ENCODE measurements at regions not wholly inside any gene's neighbourhood (a gene's known extent, or its start where the extent isn't known, plus 50 kb on each side); places are given as distances from the start of the nearest gene placed in this dataset.

DNA sequence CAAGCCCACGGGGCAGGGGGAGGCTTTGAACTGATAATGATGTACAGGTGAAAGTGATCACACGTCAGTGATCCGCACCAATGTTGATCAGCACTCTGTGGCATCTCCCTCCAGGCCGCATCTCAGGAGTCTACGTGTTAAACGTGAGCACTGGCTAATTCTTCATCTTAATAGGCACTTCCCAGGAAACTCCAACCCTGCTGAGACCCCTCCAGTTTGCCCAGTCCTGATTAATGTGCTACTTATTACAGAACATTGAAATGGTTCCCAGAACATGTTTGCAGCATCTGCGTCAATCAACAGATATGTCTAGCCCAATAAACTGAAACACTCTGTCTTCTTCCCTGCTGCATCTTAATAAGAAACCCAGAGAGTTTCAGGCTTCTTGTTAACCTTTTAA is 298.4 kb downstream of the DEPDC1B start:
- no peak for DNase-seq
- no peaks in the 10 kb centered on the region for H3K27me3 ChIP-seq
- no peak overlapping the region for H3K27ac ChIP-seq
- H3K36me3 ChIP-seq: no peaks in the 10 kb centered on the region
- no peaks in the 10 kb centered on the region for H3K9me3 ChIP-seq
- WGBS, 3 donors: 57 to 60% (median 57%) methylated on average over 7 of the region's 7 CpGs
- H3K4me3 ChIP-seq: no peak overlapping the region
- H3K4me1 ChIP-seq (ENCODE audit: insufficient read depth): no peaks in the 10 kb centered on the region
- TF ChIP-seq POLR2A (IDR thresholded peaks at IDR 0.05) (no peak), EP300 (IDR thresholded peaks at IDR 0.05) (no peak)
- TF ChIP-seq, protein P1, sequence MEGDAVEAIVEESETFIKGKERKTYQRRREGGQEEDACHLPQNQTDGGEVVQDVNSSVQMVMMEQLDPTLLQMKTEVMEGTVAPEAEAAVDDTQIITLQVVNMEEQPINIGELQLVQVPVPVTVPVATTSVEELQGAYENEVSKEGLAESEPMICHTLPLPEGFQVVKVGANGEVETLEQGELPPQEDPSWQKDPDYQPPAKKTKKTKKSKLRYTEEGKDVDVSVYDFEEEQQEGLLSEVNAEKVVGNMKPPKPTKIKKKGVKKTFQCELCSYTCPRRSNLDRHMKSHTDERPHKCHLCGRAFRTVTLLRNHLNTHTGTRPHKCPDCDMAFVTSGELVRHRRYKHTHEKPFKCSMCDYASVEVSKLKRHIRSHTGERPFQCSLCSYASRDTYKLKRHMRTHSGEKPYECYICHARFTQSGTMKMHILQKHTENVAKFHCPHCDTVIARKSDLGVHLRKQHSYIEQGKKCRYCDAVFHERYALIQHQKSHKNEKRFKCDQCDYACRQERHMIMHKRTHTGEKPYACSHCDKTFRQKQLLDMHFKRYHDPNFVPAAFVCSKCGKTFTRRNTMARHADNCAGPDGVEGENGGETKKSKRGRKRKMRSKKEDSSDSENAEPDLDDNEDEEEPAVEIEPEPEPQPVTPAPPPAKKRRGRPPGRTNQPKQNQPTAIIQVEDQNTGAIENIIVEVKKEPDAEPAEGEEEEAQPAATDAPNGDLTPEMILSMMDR (IDR thresholded peaks at IDR 0.05): no peak
- intact Hi-C loops (cut with DNase I): no loop called here

DNA sequence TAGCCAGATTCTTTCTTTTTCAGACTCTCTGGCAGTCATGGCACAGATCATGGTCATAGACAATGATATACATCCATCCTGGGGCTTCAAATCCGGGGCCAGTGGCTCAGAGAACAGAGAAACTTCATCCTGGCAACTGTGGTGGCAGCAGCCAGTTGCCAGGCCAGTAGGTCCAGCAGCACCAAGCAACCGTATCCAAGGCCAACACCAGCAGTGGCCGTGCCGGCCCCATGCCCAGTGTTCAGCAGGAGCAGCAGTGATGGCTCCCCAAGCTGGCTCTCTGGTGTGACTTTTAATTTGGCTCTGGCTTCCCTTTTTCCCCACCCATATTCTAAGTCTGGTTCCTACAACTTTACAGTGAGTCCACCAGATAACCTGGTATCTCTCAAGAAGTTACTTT is 300.5 kb downstream of the DEPDC1B start:
- Histone ChIP-seq H3K4me3 (no peak overlapping the region), H3K27me3 (no peaks in the 10 kb centered on the region), H3K36me3 (no peaks in the 10 kb centered on the region), H3K9me3 (no peaks in the 10 kb centered on the region), H3K27ac (no peak overlapping the region), H3K4me1 (ENCODE audit: insufficient read depth) (no peaks in the 10 kb centered on the region)
- TF ChIP-seq, protein P1 (IDR thresholded peaks at IDR 0.05): no peak
- TF ChIP-seq EP300 (IDR thresholded peaks at IDR 0.05) (no peak), POLR2A (IDR thresholded peaks at IDR 0.05) (no peak)
- WGBS, 3 donors: 84 to 90% (median 88%) methylated on average over 4 of the region's 4 CpGs
- intact Hi-C loops (cut with DNase I): no loop called here
- DNase-seq: no peak

DNA sequence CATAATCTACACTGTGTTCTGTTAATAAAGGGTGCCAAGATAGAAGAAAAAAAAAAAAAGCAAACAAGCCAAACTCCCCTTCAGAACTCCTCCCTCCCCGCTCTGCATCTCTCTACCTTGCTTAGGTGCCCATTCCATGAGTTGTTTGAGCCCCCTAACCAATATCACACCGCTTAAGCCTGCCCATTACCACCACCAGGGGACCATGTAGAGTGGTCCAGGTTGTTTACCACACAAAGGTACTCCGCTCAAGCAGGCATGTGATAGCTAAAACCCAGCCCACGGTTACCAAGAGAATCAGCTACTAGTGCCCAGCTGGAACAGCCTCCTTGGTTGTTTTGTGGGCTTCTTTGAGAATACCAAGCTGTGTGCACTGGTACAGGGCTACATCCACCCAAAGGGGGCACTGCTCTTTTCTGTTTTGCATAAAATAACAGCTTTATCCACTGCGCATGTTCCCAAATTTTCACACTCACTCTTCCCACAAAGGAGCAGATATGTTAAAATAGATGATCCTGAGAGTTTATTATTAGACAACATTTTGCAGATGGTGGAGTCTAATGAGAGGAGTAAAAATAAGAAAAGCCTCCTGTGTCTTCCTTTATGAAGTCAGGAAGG is 304.1 kb downstream of the DEPDC1B start:
- 67 to 88% (median 81%) methylated on average over 5 of the region's 5 CpGs for WGBS, 3 donors
- no peaks in the 10 kb centered on the region for H3K9me3 ChIP-seq
- H3K36me3 ChIP-seq: no peaks in the 10 kb centered on the region
- DNase-seq: no peak
- H3K27me3 ChIP-seq: no peaks in the 10 kb centered on the region
- no peak overlapping the region for H3K27ac ChIP-seq
- intact Hi-C loops (cut with DNase I): no loop called here
- H3K4me3 ChIP-seq: no peak overlapping the region
- no peaks in the 10 kb centered on the region for H3K4me1 ChIP-seq (ENCODE audit: insufficient read depth)
- TF ChIP-seq POLR2A (IDR thresholded peaks at IDR 0.05) (no peak), EP300 (IDR thresholded peaks at IDR 0.05) (no peak)
- TF ChIP-seq, protein P1 (IDR thresholded peaks at IDR 0.05): no peak

DNA sequence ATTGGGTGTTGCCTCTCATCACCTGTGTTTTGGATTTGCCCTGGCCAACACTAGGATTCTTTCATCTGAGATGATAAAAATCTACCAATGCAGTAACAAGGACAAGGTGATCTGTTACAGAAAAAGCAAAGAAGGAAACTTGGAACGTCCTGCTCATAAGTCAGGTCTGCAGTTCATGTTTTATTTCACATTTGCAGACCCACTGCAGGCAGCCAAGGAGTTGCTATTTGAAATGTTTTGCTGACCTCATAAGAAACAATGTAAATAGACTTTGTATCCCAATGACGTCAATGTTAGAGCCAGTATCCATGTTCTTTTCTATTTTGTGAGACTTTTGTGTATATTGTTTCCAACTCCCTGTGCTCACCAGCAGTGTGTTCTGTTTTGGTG is 312.9 kb downstream of the DEPDC1B start:
- intact Hi-C loops (cut with DNase I): loop anchor here in 1 of 4 donors (5.0 kb wide), 1 partner anchor 1180 kb away; no protein-coding TSS in a partner anchor
- 11 to 21% (median 14%) methylated on average over 2 of the region's 2 CpGs for WGBS, 3 donors
- Histone ChIP-seq H3K27me3 (no peaks in the 10 kb centered on the region), H3K4me3 (no peak overlapping the region), H3K27ac (no peak overlapping the region), H3K36me3 (no peaks in the 10 kb centered on the region), H3K9me3 (no peaks in the 10 kb centered on the region), H3K4me1 (ENCODE audit: insufficient read depth) (no peaks in the 10 kb centered on the region)
- no peak for TF ChIP-seq EP300 (IDR thresholded peaks at IDR 0.05)
- no peak for DNase-seq

DNA sequence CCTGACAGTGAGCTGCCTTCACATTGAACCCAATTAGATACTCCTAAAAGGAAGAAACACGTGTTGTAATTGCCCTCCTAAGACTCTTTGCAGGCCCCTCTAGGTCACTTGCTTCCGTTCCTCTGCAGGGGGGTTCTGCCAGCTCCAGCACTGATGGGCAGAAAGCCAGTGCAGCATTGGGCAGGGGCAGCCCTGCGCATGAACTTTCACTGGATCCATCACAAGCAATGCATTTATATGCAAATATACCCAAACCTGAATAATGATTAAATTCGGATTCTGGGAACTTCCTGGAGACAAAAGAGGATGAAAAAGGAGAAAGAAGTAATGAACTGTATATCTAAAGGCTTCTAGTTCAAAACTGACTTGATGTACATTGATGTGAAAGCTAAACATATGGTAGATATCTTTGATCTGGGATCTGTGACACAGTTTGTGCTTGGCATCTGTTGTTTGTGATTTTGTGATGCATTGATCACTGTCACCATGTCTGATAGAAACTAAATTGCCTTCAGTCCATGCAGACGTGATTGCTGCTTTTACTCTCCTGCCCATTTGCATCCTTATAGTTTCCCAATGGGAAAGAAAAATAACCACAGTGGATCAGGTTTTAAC is 313.4 kb downstream of the DEPDC1B start:
- H3K4me3 ChIP-seq: no peak overlapping the region
- WGBS, 3 donors: 56 to 59% (median 57%) methylated on average over 5 of the region's 5 CpGs
- H3K4me1 ChIP-seq (ENCODE audit: insufficient read depth): no peaks in the 10 kb centered on the region
- H3K9me3 ChIP-seq: no peaks in the 10 kb centered on the region
- TF ChIP-seq POLR2A (IDR thresholded peaks at IDR 0.05): no peak
- no peak for TF ChIP-seq EP300 (IDR thresholded peaks at IDR 0.05)
- TF ChIP-seq, protein P1 (IDR thresholded peaks at IDR 0.05): no peak
- no peak for DNase-seq
- no peaks in the 10 kb centered on the region for H3K36me3 ChIP-seq
- intact Hi-C loops (cut with DNase I): loop anchor here in 1 of 4 donors (5.0 kb wide), 1 partner anchor 1179 kb away; no protein-coding TSS in a partner anchor
- no peaks in the 10 kb centered on the region for H3K27me3 ChIP-seq
- H3K27ac ChIP-seq: no peak overlapping the region
